HG03139 (cell line): ENCODE measurements at regions not wholly inside any gene's neighbourhood (a gene's known extent, or its start where the extent isn't known, plus 50 kb on each side); places are given as distances from the start of the nearest gene placed in this dataset.
"Not testable (repeated sequence)": the region's sequence is repeated elsewhere in the genome, so short reads cannot be mapped to it uniquely, and the experiment has no call there.

Experiments
- ATAC-seq: cut with Tn5 transposase; IDR thresholded peaks from one replicate; pipeline ENCODE4 v1.9.1; 2021; ENCODE audit not compliant: unreplicated experiment

DNA sequence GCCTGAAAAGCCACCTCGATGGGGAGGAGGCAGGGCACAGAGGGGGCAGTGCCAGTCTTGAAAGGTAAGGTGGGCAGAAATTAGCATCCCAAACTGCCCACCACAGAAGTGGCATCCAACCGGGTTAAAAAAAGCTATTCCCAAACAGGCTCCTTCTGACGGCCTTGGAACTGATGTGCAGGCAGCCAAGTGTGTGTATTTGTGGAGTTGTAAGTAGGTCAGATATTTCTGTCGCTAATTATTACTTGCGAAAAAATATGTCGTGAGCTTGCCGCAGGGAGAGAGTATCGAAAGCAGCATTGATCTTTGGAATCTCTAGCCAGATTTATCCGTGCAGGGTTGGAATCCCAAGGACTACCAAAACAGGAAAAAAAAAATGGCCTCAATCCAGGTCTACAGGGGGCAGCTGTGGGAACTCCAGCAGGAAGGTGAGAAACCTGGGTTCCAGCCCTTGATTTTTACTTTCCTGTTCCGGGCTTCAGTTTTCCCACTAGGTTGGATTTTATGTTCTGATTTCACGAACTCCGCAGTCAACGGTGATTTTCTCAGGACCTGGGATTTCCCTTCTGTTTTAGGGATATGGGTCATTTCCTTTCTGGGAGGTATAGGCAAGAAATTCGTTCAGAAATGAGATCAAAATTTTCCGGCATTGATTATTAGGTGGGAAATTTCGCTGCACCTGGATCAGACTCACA lies 200.8 kb downstream of the RGS3 start:
- ATAC-seq: no peak

DNA sequence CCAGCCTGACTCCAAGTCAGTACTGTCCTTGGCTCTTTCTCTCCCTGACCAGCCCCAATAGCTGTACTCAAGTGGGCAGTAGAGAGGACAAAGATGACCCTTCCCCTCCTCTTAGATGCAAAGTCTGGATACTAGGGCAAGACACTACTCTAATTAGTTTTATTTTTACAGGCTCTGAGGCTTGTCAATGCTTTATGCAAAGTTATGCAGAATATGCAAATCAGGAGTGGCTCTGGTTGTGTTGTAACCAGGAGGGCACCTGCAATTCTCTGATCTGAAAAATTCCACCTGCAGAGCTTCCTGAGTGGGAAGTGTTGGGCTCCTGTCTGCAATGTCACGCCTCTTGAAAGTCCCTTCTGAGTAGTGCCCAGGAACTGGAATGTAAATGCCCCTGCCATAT lies 201.5 kb downstream of the RGS3 start:
- no peak for ATAC-seq

DNA sequence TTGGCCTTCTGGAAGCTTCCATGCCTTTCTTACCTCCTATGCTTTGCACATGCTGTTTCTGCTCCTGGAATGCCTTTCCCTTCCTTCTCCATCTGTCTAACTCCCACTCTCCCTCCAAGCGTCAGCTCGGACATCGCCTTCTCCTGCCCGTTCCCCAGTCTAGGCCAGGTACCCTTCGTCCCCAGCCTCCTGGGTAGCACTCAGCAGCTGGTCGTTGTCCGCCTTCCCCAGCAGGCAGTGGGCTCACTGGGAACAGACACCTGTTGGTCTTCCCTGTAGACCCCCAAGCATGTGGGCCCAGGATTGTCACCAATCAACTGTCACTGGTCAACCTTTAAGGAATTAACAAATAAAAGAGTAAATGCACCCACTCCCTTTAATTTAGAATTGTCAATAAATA lies 202.2 kb downstream of the RGS3 start:
- no peak for ATAC-seq

DNA sequence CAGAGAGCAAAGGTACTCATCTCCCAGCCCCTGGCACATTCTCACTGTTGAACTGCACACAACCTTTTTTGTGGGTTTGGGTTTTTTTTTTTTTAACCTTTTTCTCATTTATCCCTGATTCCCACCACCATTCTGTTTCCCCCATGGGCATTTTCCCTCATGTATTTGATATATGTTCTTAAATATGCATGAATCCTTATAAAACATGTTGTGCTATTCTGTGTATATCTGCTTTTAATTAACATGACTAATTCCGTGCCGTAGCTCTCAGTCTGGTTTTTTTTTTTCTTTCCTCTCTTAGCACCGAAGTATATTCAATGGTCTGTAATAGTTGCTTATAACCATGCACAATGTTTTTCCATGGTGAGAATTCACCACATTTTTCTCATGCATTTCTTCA lies 204.5 kb downstream of the RGS3 start:
- no peak for ATAC-seq

DNA sequence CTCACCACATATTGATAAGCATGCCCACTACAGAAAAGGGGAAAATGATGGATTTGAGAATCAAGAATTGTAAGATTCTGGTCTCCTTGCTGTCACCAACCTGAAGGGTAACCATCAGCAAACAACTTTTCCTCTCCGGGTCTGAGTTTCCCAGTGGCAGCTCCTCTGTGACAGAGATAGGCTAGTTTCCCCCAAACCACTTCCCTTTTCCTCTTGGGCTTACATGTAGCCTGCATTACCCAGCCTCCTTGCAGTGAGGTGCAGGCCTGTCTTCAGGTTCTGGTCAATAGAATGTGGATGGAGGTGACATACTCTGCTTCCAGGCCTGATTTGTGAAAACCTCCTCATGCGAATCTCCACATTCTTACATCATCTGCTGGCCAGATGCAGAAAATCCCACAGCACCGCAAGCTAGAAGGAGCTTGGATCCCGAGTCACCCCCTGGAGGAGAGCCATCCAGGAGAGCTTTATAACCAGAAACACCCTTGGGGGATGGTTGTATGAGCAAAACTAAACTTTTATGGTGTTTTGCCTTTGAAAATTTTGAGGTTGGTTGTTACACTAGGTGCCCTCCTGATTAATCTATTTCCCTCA lies 206.1 kb downstream of the RGS3 start:
- ATAC-seq: no peak

DNA sequence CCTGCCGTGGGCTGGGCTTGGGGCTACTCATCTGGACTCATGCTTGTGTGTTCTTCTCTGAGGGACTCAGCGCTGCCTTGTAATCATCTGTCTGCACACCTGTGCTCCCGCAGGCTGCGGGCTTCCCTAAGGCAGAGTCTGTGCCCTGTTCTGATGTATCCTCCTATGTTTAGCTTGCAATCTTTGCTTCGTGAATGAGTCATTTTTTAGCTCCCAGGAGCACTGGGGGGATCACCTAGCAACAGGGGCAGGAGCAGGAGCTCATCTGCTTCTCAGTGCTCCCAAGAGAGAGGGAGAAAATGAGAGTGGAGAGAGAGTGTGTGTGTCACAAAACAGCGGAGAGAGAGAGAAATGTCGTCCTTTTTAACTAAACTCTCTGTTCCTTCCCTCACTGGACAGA lies 202.4 kb upstream of the ZNF618 start:
- ATAC-seq: no peak

DNA sequence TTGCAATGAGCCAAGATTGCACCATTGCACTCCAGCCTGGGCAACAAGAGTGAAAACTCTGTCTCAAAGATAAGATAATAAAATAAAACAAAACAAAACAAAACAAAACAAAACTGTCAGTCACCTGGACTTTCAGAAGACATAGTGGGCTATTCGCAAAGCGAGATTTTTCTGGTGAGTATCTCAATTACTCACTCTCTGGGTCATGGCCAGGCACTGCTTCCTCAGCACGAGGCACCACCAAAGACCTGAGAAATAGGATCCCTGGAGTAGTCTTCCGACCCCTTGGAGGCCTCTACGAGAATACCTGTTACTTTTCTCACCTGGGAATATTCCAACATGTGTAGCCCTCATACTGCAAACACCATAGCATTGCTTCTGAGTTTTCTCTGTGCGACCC lies 201.7 kb upstream of the ZNF618 start:
- no peak for ATAC-seq

DNA sequence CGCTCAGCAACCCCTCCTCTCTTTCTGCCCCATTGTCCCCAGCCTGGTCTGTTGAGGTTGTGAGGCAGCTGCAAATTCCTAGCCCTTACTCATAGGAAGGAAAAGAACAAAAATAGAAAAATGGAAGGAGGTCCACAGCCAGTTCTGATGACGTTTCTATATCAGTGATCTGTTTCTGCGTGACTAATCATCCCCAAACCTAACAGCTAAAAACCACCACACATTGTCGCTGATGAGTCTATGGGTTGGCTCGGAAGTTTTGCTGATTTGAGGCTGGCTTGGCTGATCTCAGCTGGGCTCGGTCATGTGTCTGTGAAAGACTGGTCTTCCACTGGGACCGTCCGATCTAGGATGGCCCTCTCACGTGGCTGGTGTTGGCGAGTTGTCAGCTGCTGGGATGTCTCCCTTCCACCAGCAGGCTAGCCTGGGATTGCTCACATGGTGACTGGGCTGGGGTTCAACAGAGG lies 200.6 kb upstream of the ZNF618 start:
- no peak for ATAC-seq

DNA sequence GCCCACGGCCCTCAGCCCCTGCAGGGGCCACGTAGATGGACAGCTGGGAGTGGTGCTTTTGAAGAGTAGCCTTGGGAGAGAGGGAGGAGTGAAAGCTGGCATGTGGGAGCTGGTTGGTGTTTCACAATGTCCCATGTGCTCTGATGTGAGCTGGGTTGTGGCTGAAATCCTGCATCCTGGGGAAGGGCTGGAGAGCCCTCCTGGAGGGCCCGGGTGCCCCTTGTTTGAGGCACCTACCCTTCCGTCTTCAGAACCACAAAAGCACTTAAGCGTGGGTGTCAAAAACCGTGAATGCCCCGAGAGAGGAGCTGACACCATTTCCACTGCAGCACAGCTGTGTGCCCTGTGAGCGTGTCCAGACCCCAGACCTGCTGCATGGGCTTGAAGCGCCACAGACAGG lies 199.1 kb upstream of the ZNF618 start:
- ATAC-seq: no peak

DNA sequence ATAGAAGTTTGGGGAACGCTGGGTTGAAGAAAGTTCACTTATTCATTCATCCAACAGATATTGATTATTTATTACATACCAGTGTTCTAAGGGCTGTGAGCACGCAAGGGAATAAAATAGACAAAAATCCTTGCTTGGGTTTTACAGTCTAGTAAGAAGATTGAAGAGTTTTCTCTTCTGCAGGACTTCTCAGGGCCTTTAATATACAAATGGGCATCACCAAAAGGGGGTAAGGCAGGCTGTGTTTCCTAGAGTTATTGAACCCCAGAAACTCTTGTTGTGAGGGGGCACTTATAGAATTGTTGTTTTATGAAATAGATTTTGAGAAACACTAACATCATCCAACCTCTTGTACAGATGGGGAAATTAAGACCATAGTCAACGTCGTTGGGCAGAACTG lies 198.5 kb upstream of the ZNF618 start:
- ATAC-seq: no peak

DNA sequence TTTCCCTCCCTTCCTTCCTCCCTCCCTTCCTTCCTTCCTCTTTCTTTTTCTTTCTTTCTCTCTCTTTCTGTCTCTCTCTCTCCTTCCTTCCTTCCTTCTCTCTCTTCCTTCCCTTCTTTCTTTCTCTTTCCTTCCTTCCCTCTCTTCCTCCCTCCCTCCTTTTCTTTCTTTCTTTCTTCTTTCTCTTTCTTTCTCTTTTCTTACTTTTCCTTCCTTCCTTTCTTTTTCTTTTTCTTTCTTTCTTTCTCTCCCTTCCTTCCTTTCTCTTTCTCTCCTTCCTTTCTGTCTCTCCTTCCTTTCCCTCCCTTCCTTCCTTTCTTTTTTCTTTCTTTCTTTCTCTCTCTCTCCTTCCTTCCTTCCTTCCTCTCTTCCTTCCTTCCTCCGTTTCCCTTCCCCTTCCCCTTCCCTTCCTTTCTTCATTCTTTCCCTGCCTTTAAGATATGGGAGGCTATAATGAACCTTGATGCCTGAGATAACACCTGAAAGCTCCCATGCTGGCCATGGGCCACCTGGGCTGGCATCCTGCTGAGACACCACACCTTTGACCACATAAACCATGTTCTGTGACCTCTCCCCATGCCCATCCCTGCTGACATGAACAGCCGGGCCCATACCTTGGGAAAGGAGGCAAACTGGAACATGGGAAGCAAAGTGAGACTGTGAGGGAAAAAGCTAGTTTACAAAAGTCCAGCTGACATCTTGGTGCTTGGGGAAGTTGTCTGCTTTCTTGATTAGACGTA lies 197.8 kb upstream of the ZNF618 start:
- ATAC-seq: no peak

DNA sequence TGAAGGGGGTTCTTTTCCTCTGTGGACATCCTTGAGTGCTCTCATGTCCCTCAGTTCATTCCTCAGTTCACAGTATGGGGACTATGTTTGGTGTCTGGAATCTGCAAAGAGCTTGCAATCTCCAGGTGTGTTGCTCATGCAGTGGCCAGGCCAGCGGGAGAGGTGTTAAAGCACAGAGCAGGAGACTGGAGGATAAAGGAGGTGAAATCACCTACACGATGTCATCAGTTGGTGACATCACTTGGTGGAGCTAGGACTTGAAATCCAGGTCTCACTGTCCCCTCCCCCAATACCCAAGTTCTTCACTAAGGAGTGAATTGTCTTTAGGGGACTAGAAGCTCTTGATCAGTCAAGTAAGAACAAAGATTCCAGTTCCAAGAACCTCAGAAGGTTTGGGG lies 197.3 kb upstream of the ZNF618 start:
- ATAC-seq: no peak

DNA sequence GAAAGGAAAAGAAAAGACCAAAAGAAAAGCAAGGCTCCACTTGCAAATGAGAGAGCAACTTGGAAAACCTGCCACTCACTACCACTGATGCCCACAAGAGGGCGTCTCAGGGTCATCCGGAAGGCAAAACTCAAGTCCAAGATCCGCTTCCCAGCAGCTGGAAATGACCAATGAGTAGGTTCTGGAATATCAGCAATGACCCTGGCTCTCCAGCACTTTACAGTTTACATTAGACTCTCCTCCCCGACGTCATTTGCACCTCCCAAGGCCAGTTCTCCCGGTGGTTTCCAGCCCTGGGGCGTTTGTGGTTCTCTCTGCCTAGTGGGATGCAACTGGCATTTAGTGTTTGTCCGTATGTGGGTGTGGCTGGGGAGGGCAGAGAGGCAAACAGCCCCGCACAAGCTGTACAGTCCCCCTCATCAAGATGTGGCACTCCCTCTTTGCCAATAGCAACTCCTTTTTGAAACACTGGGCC lies 193.8 kb upstream of the ZNF618 start:
- ATAC-seq: no peak

DNA sequence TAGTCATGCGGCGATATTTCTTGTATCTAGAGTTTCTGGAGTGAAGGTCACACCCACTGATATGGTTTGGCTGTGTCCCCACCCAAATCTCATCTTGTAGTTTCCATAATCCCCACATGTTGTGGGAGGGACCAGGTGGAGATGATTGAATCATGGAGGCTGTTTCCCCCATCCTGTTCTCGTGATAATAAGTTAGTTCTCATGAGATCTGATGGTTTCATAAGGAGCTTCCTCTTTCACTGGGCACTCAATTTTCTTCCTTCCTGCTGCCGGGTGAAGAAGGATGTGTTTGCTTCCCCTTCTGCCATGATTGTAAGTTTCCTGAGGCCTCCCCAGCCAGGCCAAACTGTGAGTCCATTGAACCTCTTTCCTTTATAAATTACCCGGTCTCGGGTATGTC lies 190.5 kb upstream of the ZNF618 start:
- not testable (repeated sequence) for ATAC-seq

DNA sequence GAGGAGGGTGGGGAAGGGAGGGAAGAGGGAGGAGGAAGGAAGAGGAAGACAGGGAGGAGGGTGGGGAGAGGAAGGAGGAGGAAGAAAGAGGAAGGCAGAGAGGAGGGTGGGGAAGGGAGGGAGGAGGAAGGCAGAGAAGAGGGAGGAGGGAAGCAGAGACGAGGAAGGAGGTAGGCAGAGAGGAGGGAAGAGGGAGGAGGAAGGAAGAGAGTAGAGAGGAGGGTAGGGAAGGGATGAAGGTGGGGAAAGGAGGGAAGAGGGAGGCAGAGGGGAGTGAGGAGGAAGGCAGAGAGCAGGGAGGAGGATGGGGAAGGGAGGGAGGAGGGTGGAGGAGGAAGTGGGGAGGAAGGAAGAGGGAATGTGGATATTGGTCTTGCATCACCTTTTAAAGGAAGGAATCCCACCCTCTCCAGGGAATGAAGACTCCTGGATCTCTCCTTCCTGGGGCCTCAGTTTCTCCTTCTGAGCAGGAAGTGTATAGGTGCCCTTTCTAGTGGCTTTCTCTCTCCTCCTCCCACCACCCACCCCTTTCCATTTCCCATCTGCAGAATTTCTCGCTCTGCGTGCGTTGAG lies 188.9 kb upstream of the ZNF618 start:
- no peak for ATAC-seq

DNA sequence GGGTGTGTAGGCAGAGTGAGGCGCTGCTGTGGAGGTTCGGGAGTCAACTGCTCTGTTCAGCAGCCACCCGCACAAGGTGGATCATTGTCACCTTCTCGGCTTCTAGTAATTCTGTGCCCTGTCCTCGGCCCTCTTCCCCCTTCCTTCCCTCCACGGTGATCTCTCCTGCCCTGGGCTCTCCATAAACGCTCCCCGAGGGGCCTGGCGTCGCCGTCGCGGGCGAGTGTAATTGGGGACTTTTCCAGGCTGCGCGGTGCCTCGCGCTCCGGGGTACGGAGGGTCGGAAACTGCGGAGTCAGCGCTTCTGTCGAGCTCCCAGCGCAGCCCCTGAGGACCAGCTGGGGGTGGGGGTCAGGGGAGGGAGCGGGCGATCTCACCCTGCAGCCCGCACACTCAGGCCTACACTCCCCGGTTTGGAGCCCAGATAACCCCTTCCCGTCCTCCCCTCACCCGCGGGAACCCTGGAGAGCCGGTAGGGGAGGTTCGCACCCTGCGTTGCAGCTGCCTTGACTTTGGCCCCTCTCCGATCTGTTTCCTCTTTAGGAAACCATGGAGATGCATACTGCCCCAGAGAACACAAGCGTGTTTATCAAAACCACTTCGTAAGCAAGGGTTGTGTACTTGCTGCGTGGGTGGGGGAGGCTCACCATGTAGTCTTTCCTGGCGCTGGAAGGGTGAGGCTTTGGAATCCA lies 188.3 kb upstream of the ZNF618 start:
- ATAC-seq: no peak

DNA sequence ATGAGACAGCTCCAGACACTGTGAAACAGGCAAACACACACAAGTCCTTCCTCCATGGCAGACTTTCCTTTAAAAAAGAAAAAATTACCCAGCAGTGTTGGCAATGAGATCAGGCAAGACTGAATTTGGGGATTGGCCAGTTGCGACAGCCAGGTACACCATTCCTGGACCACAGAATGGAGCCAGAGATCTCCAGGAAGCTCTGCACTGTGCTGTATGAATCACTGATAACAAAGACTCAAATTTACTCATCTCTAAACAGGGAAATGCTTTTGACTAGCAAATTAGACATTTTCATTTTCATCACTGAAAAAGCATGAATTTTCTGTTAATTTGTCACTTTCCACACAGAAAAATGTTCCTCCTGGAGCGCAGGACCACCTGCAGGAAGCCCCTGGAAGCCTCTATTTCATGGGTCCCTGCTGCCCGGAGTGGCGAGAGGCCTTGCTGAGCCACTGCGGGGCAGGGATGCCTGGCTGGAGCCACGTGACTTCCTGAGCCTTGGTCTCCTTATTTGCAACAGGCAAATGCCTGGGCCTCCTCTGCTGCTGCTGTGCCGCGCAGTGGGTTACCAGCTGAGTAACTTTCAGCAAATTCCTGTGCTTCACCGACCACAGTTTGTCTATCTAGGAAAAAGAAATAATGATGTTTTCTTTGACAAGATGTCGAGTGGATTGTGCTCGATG lies 185.9 kb upstream of the ZNF618 start:
- ATAC-seq: no peak

DNA sequence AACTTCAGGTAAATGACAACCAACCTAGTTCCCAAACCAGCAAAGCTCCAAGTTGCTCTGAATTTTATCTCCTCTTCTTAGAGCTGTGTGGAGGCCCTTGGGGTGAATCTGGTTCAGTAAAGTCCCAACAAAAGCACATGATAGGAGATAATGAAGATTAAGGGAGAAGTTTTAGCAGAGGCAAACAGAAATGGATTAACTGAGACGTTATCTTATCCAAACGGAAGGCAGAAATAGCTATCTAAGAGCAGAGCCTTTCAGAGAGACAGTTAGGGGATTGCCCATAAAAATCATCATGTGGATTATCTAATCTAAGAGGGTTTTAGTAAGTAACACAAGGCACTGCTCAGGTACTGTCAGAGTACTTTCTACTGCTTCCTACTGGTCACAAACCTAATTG lies 183.9 kb upstream of the ZNF618 start:
- ATAC-seq: no peak

DNA sequence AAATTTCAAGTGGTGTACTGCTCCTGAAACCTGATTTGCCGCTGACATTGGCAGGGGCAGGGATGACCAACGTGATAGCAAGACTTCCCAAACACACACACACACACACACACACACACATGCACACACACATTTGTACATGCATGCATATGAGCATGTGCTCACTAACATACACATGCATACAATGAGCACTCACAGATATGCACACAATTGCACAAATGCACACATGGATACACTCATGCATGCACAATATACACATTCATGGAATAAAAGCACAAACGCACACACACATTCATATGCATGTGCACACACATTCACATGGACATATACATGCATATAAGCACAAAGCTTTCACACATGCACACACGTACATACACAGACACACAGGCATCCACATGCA lies 181.2 kb upstream of the ZNF618 start:
- no peak for ATAC-seq

DNA sequence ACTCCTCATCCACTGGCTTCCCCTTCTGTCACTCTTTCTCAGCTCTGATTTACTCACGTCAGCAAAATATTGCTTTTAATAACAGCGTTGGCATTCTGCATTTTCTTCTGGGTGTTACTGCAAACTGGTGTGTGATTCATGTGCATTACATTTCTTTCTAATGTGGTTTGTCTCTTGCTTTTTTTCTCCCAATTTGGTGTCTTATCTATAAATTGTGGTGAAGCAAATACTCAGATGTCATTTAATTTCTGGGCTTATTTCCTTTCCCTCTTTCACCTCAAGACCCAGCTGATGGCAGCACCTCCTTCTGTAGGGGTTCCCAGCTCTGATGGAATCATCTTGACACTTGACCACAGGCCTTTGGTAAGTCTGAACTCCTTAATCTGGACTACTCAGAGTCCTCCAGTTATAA lies 180.7 kb upstream of the ZNF618 start:
- no peak for ATAC-seq

DNA sequence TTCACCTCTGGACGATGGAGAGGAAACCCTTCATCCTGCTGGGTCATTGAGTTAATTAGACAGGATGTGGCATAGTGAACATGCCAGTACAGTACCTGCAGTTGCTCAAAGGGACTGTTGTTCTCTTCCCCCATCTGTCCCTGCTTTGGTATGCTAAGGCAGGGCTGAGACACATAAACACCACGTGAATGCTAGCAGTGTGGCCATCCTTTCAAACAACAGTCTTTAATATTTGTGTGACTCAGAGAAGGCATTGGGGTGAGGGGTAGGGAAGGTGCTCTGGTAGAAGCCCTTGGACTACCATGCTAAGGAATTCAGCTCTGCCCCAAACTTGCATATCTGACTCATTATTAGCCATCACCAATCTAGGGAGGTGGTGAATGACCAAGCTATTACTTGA lies 180.2 kb upstream of the ZNF618 start:
- ATAC-seq: no peak
